H9 (cell line): ENCODE measurements at regions not wholly inside any gene's neighbourhood (a gene's known extent, or its start where the extent isn't known, plus 50 kb on each side); places are given as distances from the start of the nearest gene placed in this dataset.

Experiments
- DNase-seq: peaks from one replicate; pipeline ENCODE4 v3.0.0-alpha.2; 2017
- H2AFZ ChIP-seq: one replicate; pipeline ENCODE4 v1.6.1; 2013; ENCODE audit warnings: mild to moderate bottlenecking, low read length, control low read depth, moderate library complexity
- H2AK5ac ChIP-seq: 2 replicates; pipeline ENCODE4 v1.6.1; 2013; ENCODE audit warnings: low read length, control low read depth, mixed read lengths; ENCODE audit not compliant: insufficient read length
- H2BK120ac ChIP-seq: one replicate; pipeline ENCODE4 v1.6.1; 2013; ENCODE audit warnings: low read depth, mild to moderate bottlenecking, low read length, control low read depth, inconsistent platforms; ENCODE audit not compliant: poor library complexity, severe bottlenecking
- H2BK12ac ChIP-seq: 2 replicates; pipeline ENCODE4 v1.6.1; 2013; ENCODE audit warnings: low read length, control low read depth, mixed read lengths, low read depth; ENCODE audit not compliant: insufficient read length
- H2BK15ac ChIP-seq: 2 replicates; pipeline ENCODE4 v1.6.1; 2013; ENCODE audit warnings: low read depth, low read length, control low read depth
- H2BK20ac ChIP-seq: one replicate; pipeline ENCODE4 v1.6.1; 2013; ENCODE audit warnings: low read depth, mild to moderate bottlenecking, low read length, control low read depth, inconsistent platforms; ENCODE audit not compliant: poor library complexity, severe bottlenecking
- H2BK5ac ChIP-seq: 2 replicates; pipeline ENCODE4 v1.6.1; 2013; ENCODE audit warnings: low read length, control low read depth, mixed read lengths; ENCODE audit not compliant: insufficient read length
- H3K14ac ChIP-seq: 2 replicates; pipeline ENCODE4 v1.6.1; 2013; ENCODE audit warnings: low read length, control low read depth; ENCODE audit not compliant: insufficient read depth
- H3K18ac ChIP-seq: 2 replicates; pipeline ENCODE4 v1.6.1; 2013; ENCODE audit warnings: low read depth, mild to moderate bottlenecking, mixed read lengths, low read length, control low read depth; ENCODE audit not compliant: insufficient read length
- H3K23ac ChIP-seq: 2 replicates; pipeline ENCODE4 v1.6.1; 2013; ENCODE audit warnings: low read length, control low read depth, mixed read lengths, low read depth; ENCODE audit not compliant: insufficient read length
- H3K23me2 ChIP-seq: 2 replicates; pipeline ENCODE4 v1.6.1; 2013; ENCODE audit warnings: low read depth, mild to moderate bottlenecking, mixed read lengths, low read length, control low read depth; ENCODE audit not compliant: insufficient read length, poor library complexity, severe bottlenecking
- H3K27ac ChIP-seq: 2 replicates; pipeline ENCODE4 v1.5.1; 2013; ENCODE audit warnings: low read length, control low read depth, mixed read lengths, low read depth; ENCODE audit not compliant: insufficient read length
- H3K27me3 ChIP-seq: 2 replicates; pipeline ENCODE4 v1.6.1; 2013; ENCODE audit warnings: low read length, control low read depth, inconsistent platforms; ENCODE audit not compliant: insufficient read depth
- H3K4ac ChIP-seq: 2 replicates; pipeline ENCODE4 v1.6.1; 2013; ENCODE audit warnings: low read depth, mild to moderate bottlenecking, control low read depth, inconsistent platforms, low read length, moderate library complexity
- H3K4me1 ChIP-seq: 2 replicates; pipeline ENCODE4 v1.6.1; 2013; ENCODE audit warnings: low read length, control low read depth, inconsistent platforms; ENCODE audit not compliant: insufficient read depth
- H3K4me2 ChIP-seq: 2 replicates; pipeline ENCODE4 v1.6.1; 2013; ENCODE audit warnings: low read length, control low read depth, mixed read lengths; ENCODE audit not compliant: insufficient read length, insufficient read depth
- H3K56ac ChIP-seq: 2 replicates; pipeline ENCODE4 v1.6.1; 2013; ENCODE audit warnings: low read depth, mild to moderate bottlenecking, mixed read lengths, low read length, control low read depth; ENCODE audit not compliant: insufficient read length
- H3K79me1 ChIP-seq: 2 replicates; pipeline ENCODE4 v1.6.1; 2013; ENCODE audit warnings: low read depth, mild to moderate bottlenecking, moderate library complexity, low read length, control low read depth, inconsistent platforms; ENCODE audit not compliant: insufficient read depth, poor library complexity, severe bottlenecking
- H3K79me2 ChIP-seq: 2 replicates; pipeline ENCODE4 v1.6.1; 2013; ENCODE audit warnings: low read length, control low read depth, inconsistent platforms; ENCODE audit not compliant: insufficient read depth
- H3K9ac ChIP-seq: 2 replicates; pipeline ENCODE4 v1.6.1; 2013; ENCODE audit warnings: low read length, control low read depth, mixed read lengths; ENCODE audit not compliant: insufficient read length; ENCODE audit errors: extremely low read depth
- H3K9me3 ChIP-seq: one replicate; pipeline ENCODE4 v1.6.1; 2013; ENCODE audit warnings: low read depth, low read length, inconsistent platforms; ENCODE audit not compliant: control insufficient read depth
- H3T11ph ChIP-seq: one replicate; pipeline ENCODE4 v1.6.1; 2013; ENCODE audit warnings: mild to moderate bottlenecking, low read length, control low read depth, inconsistent platforms
- H4K20me1 ChIP-seq: one replicate; pipeline ENCODE4 v1.6.1; 2013; ENCODE audit not compliant: control insufficient read depth, insufficient read length, insufficient read depth
- H4K5ac ChIP-seq: 2 replicates; pipeline ENCODE4 v1.6.1; 2013; ENCODE audit warnings: low read depth, mild to moderate bottlenecking, mixed read lengths, low read length, control low read depth; ENCODE audit not compliant: insufficient read length
- H4K8ac ChIP-seq: replicated peaks from 2 replicates; pipeline ENCODE4 v1.6.1; 2013; ENCODE audit warnings: low read length, control low read depth, mixed read lengths, low read depth; ENCODE audit not compliant: insufficient read length
- H4K91ac ChIP-seq: 2 replicates; pipeline ENCODE4 v1.6.1; 2013; ENCODE audit warnings: low read depth, mild to moderate bottlenecking, moderate library complexity, mixed read lengths, low read length, control low read depth; ENCODE audit not compliant: insufficient read length
- H3K27ac Mint-ChIP-seq, 3 experiments: 2 replicates in 2 of 3; 3 replicates in 1 of 3; pipeline ENCODE4 v1.8.0; 2020 to 2021; ENCODE audit warnings: mixed read lengths in 3 of 3, mild to moderate bottlenecking in 1 of 3, moderate library complexity in 1 of 3
- H3K27me3 Mint-ChIP-seq: 2 replicates; pipeline ENCODE4 v1.8.0; 2021; ENCODE audit warnings: low read depth, mild to moderate bottlenecking, moderate library complexity, mixed read lengths
- H3K36me3 Mint-ChIP-seq, 3 experiments: 2 replicates in 2 of 3; 3 replicates in 1 of 3; pipeline ENCODE4 v1.8.0; 2020 to 2021; ENCODE audit warnings: low read depth in 3 of 3, mixed read lengths in 3 of 3; ENCODE audit not compliant: insufficient read depth in 1 of 3
- H3K4me1 Mint-ChIP-seq, 2 experiments: 2 replicates each; pipeline ENCODE4 v1.8.0; 2020; ENCODE audit warnings: mixed read lengths in 2 of 2
- H3K4me3 Mint-ChIP-seq, 2 experiments: 2 replicates in 1 of 2; 3 replicates in 1 of 2; pipeline ENCODE4 v1.8.0; 2020 to 2021; ENCODE audit warnings: mild to moderate bottlenecking in 2 of 2, mixed read lengths in 2 of 2, moderate library complexity in 1 of 2
- H3K9me3 Mint-ChIP-seq, 2 experiments: 2 replicates in 1 of 2; 3 replicates in 1 of 2; pipeline ENCODE4 v1.8.0; 2020; ENCODE audit warnings: mild to moderate bottlenecking in 2 of 2, mixed read lengths in 2 of 2, moderate library complexity in 1 of 2
- CTCF ChIP-seq: fragments of 200-600 bp; sonication (generic); conservative IDR thresholded peaks from 3 replicates; pipeline ENCODE4 v1.8.0; 2021; ENCODE audit warnings: antibody characterized with exemption, mild to moderate bottlenecking
- WGBS: extraction: QIAGEN DNeasy Blood & Tissue Kit; methylation state at CpG from one replicate; pipeline ENCODE4 v1.1.7; 2013; ENCODE audit warnings: missing lambda C conversion rate, low lambda C conversion rate, mixed read lengths; ENCODE audit not compliant: insufficient read length; ENCODE audit errors: extremely low coverage; 5-methylcytosine and 5-hydroxymethylcytosine counted together

- no peak overlapping the region; a peak in 1 of 5 replicates for H3K4me3 Mint-ChIP-seq
These were observed 1140.9 kb downstream of the BRD1 start for GRCh38 chr22:48686694-48687302.

More at GRCh38 chr22:48686694-48687302, 1140.9 kb downstream of the BRD1 start:
- no peak overlapping the region for H4K8ac ChIP-seq
- Mint-ChIP-seq H3K36me3 (peaks cover 0 to 6% (median 0%) of the 10 kb centered on the region in 3 experiments; a peak in 5 of 7 replicates), H3K4me1 (peaks cover 26 to 30% of the 10 kb centered on the region in 2 experiments), H3K27me3 (no peaks in the 10 kb centered on the region), H3K27ac (no peak overlapping the region), H3K9me3 (peaks cover 1 to 7% of the 10 kb centered on the region in 2 experiments; a peak in 3 of 5 replicates)
- H2BK12ac ChIP-seq = no peak overlapping the region
- H3K4ac ChIP-seq = no peak overlapping the region
- no peak overlapping the region for H2BK5ac ChIP-seq
- no peak overlapping the region for H3K56ac ChIP-seq
- no peak overlapping the region for H4K91ac ChIP-seq
- H2BK20ac ChIP-seq = no peak overlapping the region
- no peaks in the 10 kb centered on the region for H3K79me2 ChIP-seq
- 100% methylated on average over 1 of the region's 2 CpGs for WGBS
- no peak overlapping the region for H3K27ac ChIP-seq
- H3K23ac ChIP-seq = no peak overlapping the region
- H3K27me3 ChIP-seq = no peaks in the 10 kb centered on the region
- no peaks in the 10 kb centered on the region for H3K9me3 ChIP-seq
- no peak overlapping the region for H2AK5ac ChIP-seq
- no peak overlapping the region for H3K4me2 ChIP-seq
- DNase-seq = no peak
- no peak overlapping the region for H2BK120ac ChIP-seq
- H4K20me1 ChIP-seq = no peaks in the 10 kb centered on the region
- no peak overlapping the region for H3K14ac ChIP-seq
- no peak overlapping the region for H3K18ac ChIP-seq
- no peak overlapping the region for H3T11ph ChIP-seq
- H3K23me2 ChIP-seq = no peaks in the 10 kb centered on the region
- no peaks in the 10 kb centered on the region for H3K79me1 ChIP-seq
- H3K9ac ChIP-seq = no peak overlapping the region
- no peak for TF ChIP-seq CTCF
- no peak overlapping the region for H2BK15ac ChIP-seq
- H3K4me1 ChIP-seq = no peaks in the 10 kb centered on the region
- H2AFZ ChIP-seq = no peak overlapping the region
- no peak overlapping the region for H4K5ac ChIP-seq
